ENCODE measurements at regions not wholly inside any gene's neighbourhood (a gene's known extent, or its start where the extent isn't known, plus 50 kb on each side); places are given as distances from the start of the nearest gene placed in this dataset.

GRCh38 chr2:242011991-242012764 lies 142.6 kb downstream of the RTP5 start:
- ATAC-seq (ENCODE audit: insufficient read depth, low FRiP score) (no peak), DNase-seq (no peak)
- H3K4me3 ChIP-seq: no peak overlapping the region
- TF ChIP-seq CTCF (IDR thresholded peaks at IDR 0.05; ENCODE audit: control extremely low read depth, extremely low read depth): no peak
- H3K36me3 ChIP-seq (ENCODE audit: control insufficient read depth in 4 of 4, insufficient read depth in 4 of 4, low read length in 4 of 4): no peaks in the 10 kb centered on the region
- H3K27ac ChIP-seq (ENCODE audit: low read depth in 1 of 2, low read length in 1 of 2): no peak overlapping the region
- H3K9ac ChIP-seq (ENCODE audit: insufficient read depth in 1 of 2, low read length in 2 of 2): no peak overlapping the region
- 75 to 82% methylated on average over 40 of the region's 40 CpGs for WGBS, 2 donors
- H3K27me3 ChIP-seq (ENCODE audit: control insufficient read depth in 3 of 3, insufficient read depth in 3 of 3, low read length in 2 of 3): no peaks in the 10 kb centered on the region
- H3K4me1 ChIP-seq (ENCODE audit: control insufficient read depth in 5 of 5, insufficient read depth in 5 of 5, low read length in 5 of 5): no peaks in the 10 kb centered on the region
- peaks cover 0 to 1% (median 0%) of the 10 kb centered on the region in 4 donors for H3K9me3 ChIP-seq (ENCODE audit: control insufficient read depth in 4 of 4, insufficient read depth in 3 of 4, low read length in 3 of 4)

GRCh38 chr2:242012956-242013764 lies 143.6 kb downstream of the RTP5 start:
- Histone ChIP-seq H3K9ac (ENCODE audit: insufficient read depth in 1 of 2, low read length in 2 of 2) (no peak overlapping the region), H3K36me3 (ENCODE audit: control insufficient read depth in 4 of 4, insufficient read depth in 4 of 4, low read length in 4 of 4) (no peaks in the 10 kb centered on the region), H3K9me3 (ENCODE audit: control insufficient read depth in 4 of 4, insufficient read depth in 3 of 4, low read length in 3 of 4) (peaks cover 0 to 1% (median 0%) of the 10 kb centered on the region in 4 donors), H3K4me3 (no peak overlapping the region), H3K4me1 (ENCODE audit: control insufficient read depth in 5 of 5, insufficient read depth in 5 of 5, low read length in 5 of 5) (no peaks in the 10 kb centered on the region), H3K27me3 (ENCODE audit: control insufficient read depth in 3 of 3, insufficient read depth in 3 of 3, low read length in 2 of 3) (no peaks in the 10 kb centered on the region), H3K27ac (ENCODE audit: low read depth in 1 of 2, low read length in 1 of 2) (no peak overlapping the region)
- 77 to 89% methylated on average over 44 of the region's 44 CpGs for WGBS, 2 donors
- ATAC-seq (ENCODE audit: insufficient read depth, low FRiP score) (no peak), DNase-seq (no peak)
- TF ChIP-seq CTCF (IDR thresholded peaks at IDR 0.05; ENCODE audit: control extremely low read depth, extremely low read depth): no peak

- H3K4me1 ChIP-seq (ENCODE audit: control insufficient read depth in 5 of 5, insufficient read depth in 5 of 5, low read length in 5 of 5): no peaks in the 10 kb centered on the region
- no peaks in the 10 kb centered on the region for H3K36me3 ChIP-seq (ENCODE audit: control insufficient read depth in 4 of 4, insufficient read depth in 4 of 4, low read length in 4 of 4)
- ATAC-seq (ENCODE audit: insufficient read depth, low FRiP score) (no peak), DNase-seq (no peak)
- H3K9me3 ChIP-seq (ENCODE audit: control insufficient read depth in 4 of 4, insufficient read depth in 3 of 4, low read length in 3 of 4): peaks cover 0 to 1% (median 0%) of the 10 kb centered on the region in 4 donors
- H3K9ac ChIP-seq (ENCODE audit: insufficient read depth in 1 of 2, low read length in 2 of 2): no peak overlapping the region
- no peak overlapping the region for H3K4me3 ChIP-seq
- H3K27me3 ChIP-seq (ENCODE audit: control insufficient read depth in 3 of 3, insufficient read depth in 3 of 3, low read length in 2 of 3): no peaks in the 10 kb centered on the region
- no peak for TF ChIP-seq CTCF (IDR thresholded peaks at IDR 0.05; ENCODE audit: control extremely low read depth, extremely low read depth)
- no peak overlapping the region for H3K27ac ChIP-seq (ENCODE audit: low read depth in 1 of 2, low read length in 1 of 2)
- 74 to 90% methylated on average over 9 of the region's 9 CpGs for WGBS, 2 donors
These were observed 144.2 kb downstream of the RTP5 start for GRCh38 chr2:242013771-242014170.

Data from lung (tissue), 11 donors.